AG09309 (cell line): ENCODE measurements at regions not wholly inside any gene's neighbourhood (a gene's known extent, or its start where the extent isn't known, plus 50 kb on each side); places are given as distances from the start of the nearest gene placed in this dataset.
"Not testable (repeated sequence)": the region's sequence is repeated elsewhere in the genome, so short reads cannot be mapped to it uniquely, and the experiment has no call there.

ENCODE experiments used
- DNase-seq: peaks from one replicate; pipeline ENCODE4 v3.0.0-alpha.2; 2010; ENCODE audit warnings: low read depth
- H3K4me3 ChIP-seq: 2 replicates; pipeline ENCODE4 v1.5.1; 2011; ENCODE audit warnings: mild to moderate bottlenecking, low read depth, low read length, moderate library complexity; ENCODE audit not compliant: control insufficient read depth
- TF ChIP-seq, protein P1 (sequence below): IDR thresholded peaks from 2 replicates; pipeline ENCODE4 v1.5.1; 2011; ENCODE audit warnings: mild to moderate bottlenecking, low read depth, low read length, inconsistent platforms; ENCODE audit not compliant: insufficient read depth, control insufficient read depth; ENCODE audit errors: missing control alignments

DNA sequence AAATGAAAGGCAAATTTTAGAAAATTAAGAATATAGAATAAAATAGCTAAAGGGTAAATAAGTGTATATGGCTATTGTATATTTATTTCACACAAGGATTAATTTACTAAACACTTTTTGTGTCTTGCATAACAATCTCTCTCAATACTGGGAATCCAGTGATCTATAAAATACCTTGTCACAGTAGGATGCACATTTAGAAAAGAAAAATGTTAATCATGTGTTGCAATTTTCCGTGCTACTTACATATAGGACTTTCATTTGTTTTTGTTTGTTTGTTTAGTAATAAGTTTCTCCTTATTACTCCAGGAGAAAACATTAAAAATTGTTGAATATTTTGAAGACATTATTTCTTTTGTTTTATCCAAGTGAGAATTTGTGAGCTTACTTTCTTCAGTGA lies 1533.3 kb downstream of the SLITRK5 start:
- H3K4me3 ChIP-seq, result no peak overlapping the region
- TF ChIP-seq, protein P1, sequence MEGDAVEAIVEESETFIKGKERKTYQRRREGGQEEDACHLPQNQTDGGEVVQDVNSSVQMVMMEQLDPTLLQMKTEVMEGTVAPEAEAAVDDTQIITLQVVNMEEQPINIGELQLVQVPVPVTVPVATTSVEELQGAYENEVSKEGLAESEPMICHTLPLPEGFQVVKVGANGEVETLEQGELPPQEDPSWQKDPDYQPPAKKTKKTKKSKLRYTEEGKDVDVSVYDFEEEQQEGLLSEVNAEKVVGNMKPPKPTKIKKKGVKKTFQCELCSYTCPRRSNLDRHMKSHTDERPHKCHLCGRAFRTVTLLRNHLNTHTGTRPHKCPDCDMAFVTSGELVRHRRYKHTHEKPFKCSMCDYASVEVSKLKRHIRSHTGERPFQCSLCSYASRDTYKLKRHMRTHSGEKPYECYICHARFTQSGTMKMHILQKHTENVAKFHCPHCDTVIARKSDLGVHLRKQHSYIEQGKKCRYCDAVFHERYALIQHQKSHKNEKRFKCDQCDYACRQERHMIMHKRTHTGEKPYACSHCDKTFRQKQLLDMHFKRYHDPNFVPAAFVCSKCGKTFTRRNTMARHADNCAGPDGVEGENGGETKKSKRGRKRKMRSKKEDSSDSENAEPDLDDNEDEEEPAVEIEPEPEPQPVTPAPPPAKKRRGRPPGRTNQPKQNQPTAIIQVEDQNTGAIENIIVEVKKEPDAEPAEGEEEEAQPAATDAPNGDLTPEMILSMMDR, result no peak
- no peak for DNase-seq

DNA sequence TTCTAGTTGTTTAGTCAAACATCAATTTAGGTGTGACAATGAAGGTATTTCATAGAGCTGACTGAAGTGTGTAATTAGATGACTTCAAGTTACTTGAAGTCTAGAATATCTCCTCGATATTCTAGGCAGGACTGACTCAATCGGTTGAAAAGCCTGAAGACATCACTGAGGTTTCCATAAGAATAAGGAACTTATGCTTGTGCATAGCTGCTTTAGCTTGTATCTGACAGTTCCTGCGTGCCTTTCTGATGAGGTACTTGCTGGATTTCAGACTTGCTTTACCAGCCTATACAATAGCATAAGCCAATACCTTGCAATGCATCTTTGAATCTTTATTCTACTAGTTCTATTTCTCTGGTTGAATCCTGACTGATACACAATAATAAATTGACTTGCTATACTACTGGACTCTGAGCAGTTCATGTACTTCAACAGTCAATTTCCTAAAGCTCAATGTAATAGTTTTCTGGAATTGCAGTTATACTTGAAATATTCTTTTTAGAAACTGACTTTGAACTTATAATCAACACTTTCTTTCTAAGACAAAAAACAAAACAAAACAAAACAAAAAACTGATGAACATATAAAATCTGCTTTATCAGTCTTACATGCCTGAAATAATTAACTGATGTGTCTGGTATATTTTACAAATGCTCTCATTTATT lies 1534.8 kb downstream of the SLITRK5 start:
- no peak for DNase-seq
- H3K4me3 ChIP-seq, result no peak overlapping the region
- TF ChIP-seq, protein P1, result no peak

DNA sequence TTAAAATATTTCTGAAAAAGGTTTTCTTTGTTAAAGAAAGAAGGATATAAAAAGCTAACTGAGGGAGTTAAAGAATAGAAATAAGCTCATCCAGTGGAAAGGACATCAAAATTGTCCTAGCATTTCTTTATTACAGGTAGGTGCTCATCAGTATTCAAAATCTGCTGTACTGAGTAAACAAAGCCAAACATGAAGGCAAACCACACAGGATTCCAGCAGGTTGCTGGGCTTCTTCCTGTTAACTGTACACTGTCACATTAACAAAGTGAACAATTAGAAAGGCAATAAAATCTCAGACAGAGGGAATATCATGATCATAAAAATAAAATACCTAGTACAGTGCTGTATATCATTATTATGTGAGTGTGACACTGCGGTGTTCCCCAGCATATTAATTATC lies 1541.0 kb downstream of the SLITRK5 start:
- TF ChIP-seq, protein P1, result no peak
- no peak overlapping the region for H3K4me3 ChIP-seq
- no peak for DNase-seq

DNA sequence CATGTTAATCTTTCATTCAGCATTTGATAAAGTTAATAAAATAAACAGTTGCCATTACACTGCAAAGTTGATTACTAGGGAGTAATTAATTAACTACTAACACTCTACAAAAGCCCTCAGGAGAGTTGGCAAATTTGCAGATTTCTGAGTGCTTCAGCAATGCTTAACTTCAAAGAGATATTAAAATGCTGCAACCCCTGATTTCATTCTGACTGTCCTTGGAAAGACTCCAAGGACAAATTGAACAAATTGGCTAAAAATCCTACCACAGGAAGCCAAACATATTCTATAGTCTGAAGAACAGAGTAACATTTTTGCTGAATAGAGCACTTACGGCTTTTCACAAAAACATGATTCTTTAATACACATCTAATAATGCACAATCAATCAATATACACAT lies 1543.0 kb downstream of the SLITRK5 start:
- DNase-seq, result no peak
- TF ChIP-seq, protein P1, result no peak
- H3K4me3 ChIP-seq, result no peak overlapping the region

DNA sequence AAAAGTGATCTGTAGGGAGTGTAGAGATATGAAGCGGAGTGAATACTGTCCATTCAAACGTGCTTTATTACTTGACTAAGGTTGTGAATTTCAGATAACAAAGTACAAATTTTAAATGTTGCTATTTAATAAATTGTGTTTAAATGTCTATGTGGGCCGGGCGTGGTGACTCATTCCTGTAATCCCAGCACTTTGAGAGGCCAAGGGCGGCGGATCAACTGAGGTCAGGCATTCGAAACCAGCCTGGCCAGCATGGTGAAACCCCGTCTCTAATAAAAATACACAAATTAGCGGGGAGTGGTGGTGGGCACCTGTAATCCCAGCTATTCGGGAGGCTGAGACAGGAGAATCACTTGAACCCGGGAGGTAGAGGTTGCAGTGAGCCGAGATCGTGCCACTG lies 1544.1 kb downstream of the SLITRK5 start:
- H3K4me3 ChIP-seq, result not testable (repeated sequence)

DNA sequence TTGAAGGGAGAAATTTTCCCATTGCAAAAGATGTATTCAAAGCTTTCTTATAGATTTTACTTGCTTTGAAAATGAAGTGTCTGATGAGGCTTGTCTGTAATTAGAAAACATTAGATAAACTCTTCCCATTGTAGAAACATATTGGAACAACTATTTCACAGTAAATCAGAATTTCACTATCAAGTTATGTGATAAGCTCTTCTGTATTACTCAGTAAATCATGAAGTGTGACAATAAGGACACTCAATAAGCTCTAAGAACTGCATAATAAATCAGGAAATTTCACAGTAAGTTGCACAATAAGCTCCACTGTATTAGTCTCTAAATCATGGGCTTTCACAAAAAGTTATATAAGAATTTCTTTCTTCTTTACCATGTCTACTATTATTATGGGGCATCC lies 1546.6 kb downstream of the SLITRK5 start:
- TF ChIP-seq, protein P1, result no peak
- DNase-seq, result no peak
- no peak overlapping the region for H3K4me3 ChIP-seq

More for the DNA sequence above, 1544.1 kb downstream of the SLITRK5 start:
- DNase-seq, result not testable (repeated sequence)

DNA sequence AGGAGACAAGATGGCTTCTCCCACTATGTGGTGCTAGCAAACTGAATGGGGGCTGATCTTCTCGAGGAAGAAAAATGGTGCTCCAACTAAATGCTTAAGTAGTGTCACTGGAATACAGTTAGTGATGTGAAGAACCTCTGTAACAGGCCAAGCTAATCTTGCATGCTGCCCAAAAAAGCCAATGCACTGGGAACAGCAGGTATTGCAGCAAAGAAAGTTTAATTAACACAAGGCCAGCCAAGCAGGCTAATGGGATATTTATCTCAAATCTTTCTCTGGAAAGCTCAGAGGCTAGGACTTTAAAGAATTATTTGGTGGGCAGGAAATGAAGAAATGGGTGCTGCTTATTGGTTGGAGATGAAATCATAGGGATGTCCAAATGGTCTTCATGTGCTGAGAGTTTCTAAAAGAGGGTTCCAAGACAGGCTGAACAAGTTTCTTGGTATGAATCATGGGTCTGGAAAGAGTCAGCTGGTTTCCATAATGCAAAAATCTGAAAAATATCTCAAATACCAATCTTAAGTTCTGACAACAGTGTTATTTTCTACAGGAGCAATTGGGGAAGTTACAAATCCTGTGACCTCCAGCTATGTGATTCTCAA lies 1550.5 kb downstream of the SLITRK5 start:
- DNase-seq, result no peak
- TF ChIP-seq, protein P1, result no peak

More for the DNA sequence above, 1550.5 kb downstream of the SLITRK5 start:
- no peak overlapping the region for H3K4me3 ChIP-seq
